HL-60 (cell line): ENCODE measurements at regions not wholly inside any gene's neighbourhood (a gene's known extent, or its start where the extent isn't known, plus 50 kb on each side); places are given as distances from the start of the nearest gene placed in this dataset.
"Not testable (repeated sequence)": the region's sequence is repeated elsewhere in the genome, so short reads cannot be mapped to it uniquely, and the experiment has no call there.

Experiments used
- POLR2AphosphoS5 ChIP-seq: IDR thresholded peaks from 2 replicates; pipeline ENCODE4 v1.6.1; 2012; ENCODE audit warnings: low read depth
- TF ChIP-seq, protein P1 (sequence below): IDR thresholded peaks from 2 replicates; pipeline ENCODE4 v1.6.1; 2012; ENCODE audit warnings: low read depth; ENCODE audit not compliant: insufficient replicate concordance
- TF ChIP-seq, protein P2 (sequence below): IDR thresholded peaks from one replicate; pipeline ENCODE4 v1.5.1; 2011; ENCODE audit warnings: low read length, control low read depth, inconsistent platforms; ENCODE audit not compliant: insufficient read depth

DNA sequence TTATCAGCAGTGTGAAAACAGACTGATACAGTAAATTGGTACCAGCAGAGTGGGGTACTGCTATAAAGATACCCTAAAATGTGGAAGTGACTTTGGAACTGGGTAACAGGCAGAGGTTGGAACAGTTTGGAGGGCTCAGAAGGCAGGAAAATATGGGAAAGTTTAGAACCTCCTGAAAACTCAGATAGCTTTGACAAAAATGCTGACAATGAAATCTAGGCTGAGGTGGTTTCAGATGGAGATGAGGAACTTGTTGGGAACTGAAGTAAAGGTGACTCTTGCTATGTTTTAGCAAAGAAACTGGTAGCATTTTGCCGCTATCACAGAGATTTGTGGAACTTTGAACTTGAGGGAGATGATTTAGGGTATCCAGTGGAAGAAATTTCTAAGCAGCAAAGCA is 75.1 kb downstream of the ZNF518B start:
- TF ChIP-seq, protein P1, sequence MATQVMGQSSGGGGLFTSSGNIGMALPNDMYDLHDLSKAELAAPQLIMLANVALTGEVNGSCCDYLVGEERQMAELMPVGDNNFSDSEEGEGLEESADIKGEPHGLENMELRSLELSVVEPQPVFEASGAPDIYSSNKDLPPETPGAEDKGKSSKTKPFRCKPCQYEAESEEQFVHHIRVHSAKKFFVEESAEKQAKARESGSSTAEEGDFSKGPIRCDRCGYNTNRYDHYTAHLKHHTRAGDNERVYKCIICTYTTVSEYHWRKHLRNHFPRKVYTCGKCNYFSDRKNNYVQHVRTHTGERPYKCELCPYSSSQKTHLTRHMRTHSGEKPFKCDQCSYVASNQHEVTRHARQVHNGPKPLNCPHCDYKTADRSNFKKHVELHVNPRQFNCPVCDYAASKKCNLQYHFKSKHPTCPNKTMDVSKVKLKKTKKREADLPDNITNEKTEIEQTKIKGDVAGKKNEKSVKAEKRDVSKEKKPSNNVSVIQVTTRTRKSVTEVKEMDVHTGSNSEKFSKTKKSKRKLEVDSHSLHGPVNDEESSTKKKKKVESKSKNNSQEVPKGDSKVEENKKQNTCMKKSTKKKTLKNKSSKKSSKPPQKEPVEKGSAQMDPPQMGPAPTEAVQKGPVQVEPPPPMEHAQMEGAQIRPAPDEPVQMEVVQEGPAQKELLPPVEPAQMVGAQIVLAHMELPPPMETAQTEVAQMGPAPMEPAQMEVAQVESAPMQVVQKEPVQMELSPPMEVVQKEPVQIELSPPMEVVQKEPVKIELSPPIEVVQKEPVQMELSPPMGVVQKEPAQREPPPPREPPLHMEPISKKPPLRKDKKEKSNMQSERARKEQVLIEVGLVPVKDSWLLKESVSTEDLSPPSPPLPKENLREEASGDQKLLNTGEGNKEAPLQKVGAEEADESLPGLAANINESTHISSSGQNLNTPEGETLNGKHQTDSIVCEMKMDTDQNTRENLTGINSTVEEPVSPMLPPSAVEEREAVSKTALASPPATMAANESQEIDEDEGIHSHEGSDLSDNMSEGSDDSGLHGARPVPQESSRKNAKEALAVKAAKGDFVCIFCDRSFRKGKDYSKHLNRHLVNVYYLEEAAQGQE = not testable (repeated sequence)
- TF ChIP-seq, protein P2, sequence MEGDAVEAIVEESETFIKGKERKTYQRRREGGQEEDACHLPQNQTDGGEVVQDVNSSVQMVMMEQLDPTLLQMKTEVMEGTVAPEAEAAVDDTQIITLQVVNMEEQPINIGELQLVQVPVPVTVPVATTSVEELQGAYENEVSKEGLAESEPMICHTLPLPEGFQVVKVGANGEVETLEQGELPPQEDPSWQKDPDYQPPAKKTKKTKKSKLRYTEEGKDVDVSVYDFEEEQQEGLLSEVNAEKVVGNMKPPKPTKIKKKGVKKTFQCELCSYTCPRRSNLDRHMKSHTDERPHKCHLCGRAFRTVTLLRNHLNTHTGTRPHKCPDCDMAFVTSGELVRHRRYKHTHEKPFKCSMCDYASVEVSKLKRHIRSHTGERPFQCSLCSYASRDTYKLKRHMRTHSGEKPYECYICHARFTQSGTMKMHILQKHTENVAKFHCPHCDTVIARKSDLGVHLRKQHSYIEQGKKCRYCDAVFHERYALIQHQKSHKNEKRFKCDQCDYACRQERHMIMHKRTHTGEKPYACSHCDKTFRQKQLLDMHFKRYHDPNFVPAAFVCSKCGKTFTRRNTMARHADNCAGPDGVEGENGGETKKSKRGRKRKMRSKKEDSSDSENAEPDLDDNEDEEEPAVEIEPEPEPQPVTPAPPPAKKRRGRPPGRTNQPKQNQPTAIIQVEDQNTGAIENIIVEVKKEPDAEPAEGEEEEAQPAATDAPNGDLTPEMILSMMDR = not testable (repeated sequence)
- TF ChIP-seq POLR2AphosphoS5 = not testable (repeated sequence)
